GM18951 (cell line): ENCODE measurements at regions not wholly inside any gene's neighbourhood (a gene's known extent, or its start where the extent isn't known, plus 50 kb on each side); places are given as distances from the start of the nearest gene placed in this dataset.

Source experiments
- POLR2A ChIP-seq: IDR thresholded peaks from 4 replicates; pipeline ENCODE4 v1.6.1; 2011; ENCODE audit warnings: mild to moderate bottlenecking; ENCODE audit not compliant: insufficient read length, insufficient read depth; ENCODE audit errors: extremely low read depth
- in situ Hi-C: fragments of 300-500 bp; cut with MboI; formaldehyde crosslinking; loops from one replicate; pipeline ENCODE4 v1.12.0; 2022; ENCODE audit warnings: low sequenced_read_pairs, mixed read lengths, inconsistent platforms; ENCODE audit not compliant: unreplicated experiment

- TF ChIP-seq POLR2A = no peak
- in situ Hi-C loops = no loop called here
Measured at GRCh38 chr6:95169775-95170174, 407.6 kb upstream of the MANEA start.

- TF ChIP-seq POLR2A = no peak
- in situ Hi-C loops = no loop called here
Measured at GRCh38 chr6:95175927-95176675, 401.2 kb upstream of the MANEA start.

GRCh38 chr6:95185874-95186273 is 391.5 kb upstream of the MANEA start:
- no peak for TF ChIP-seq POLR2A
- in situ Hi-C loops = no loop called here

- no peak for TF ChIP-seq POLR2A
- in situ Hi-C loops = no loop called here
Measured at GRCh38 chr6:95186710-95187109, 390.6 kb upstream of the MANEA start.

- in situ Hi-C loops = no loop called here
- TF ChIP-seq POLR2A = no peak
Measured at GRCh38 chr6:95197590-95197989, 379.7 kb upstream of the MANEA start.

GRCh38 chr6:95203153-95203754 is 374.1 kb upstream of the MANEA start:
- TF ChIP-seq POLR2A = no peak
- in situ Hi-C loops = no loop called here

GRCh38 chr6:95204178-95204577 is 373.2 kb upstream of the MANEA start:
- TF ChIP-seq POLR2A = no peak
- in situ Hi-C loops = no loop called here

GRCh38 chr6:95208621-95209020 is 368.7 kb upstream of the MANEA start:
- no peak for TF ChIP-seq POLR2A
- in situ Hi-C loops = no loop called here

- no peak for TF ChIP-seq POLR2A
- in situ Hi-C loops = no loop called here
Measured at GRCh38 chr6:95209074-95209473, 368.3 kb upstream of the MANEA start.

- TF ChIP-seq POLR2A = no peak
- in situ Hi-C loops = no loop called here
Measured at GRCh38 chr6:95216555-95216954, 360.8 kb upstream of the MANEA start.

- TF ChIP-seq POLR2A = no peak
Measured at GRCh38 chr6:95227351-95227750, 350.0 kb upstream of the MANEA start.

GRCh38 chr6:95228636-95229035 is 348.7 kb upstream of the MANEA start:
- in situ Hi-C loops = no loop called here
- no peak for TF ChIP-seq POLR2A

More at GRCh38 chr6:95227351-95227750, 350.0 kb upstream of the MANEA start:
- in situ Hi-C loops = no loop called here

GRCh38 chr6:95230071-95230740 is 347.1 kb upstream of the MANEA start:
- no peak for TF ChIP-seq POLR2A
- in situ Hi-C loops = no loop called here

GRCh38 chr6:95231416-95231815 is 345.9 kb upstream of the MANEA start:
- TF ChIP-seq POLR2A = no peak

More at GRCh38 chr6:95231416-95231815, 345.9 kb upstream of the MANEA start:
- in situ Hi-C loops = no loop called here
